ENCODE measurements at regions not wholly inside any gene's neighbourhood (a gene's known extent, or its start where the extent isn't known, plus 50 kb on each side); places are given as distances from the start of the nearest gene placed in this dataset.

DNA sequence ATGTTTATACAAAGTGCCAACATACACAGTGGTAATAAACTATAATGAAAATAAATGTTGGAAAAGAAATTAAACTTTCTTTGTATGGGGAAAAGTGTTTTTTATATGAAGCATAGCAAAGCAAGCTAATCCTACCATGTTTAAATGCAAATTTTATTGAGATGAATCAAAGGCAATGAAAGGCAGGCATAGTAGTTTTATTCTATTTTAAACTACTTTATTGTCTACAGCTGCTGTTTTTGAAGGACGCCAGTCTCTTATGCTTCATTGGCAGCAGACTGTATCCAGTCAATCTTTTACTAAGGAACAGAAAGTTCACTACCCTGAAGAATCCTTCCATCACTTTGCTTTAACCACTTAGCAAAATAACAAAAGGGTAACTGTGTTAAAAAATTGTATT, 761.0 kb downstream of the ROBO2 start:
- TF ChIP-seq POLR2AphosphoS5 (IDR thresholded peaks at IDR 0.05; ENCODE audit: insufficient read depth in 1 of 2, low read depth in 1 of 2) (no peak), CTCF (IDR thresholded peaks at IDR 0.05) (no peak), POLR2A (IDR thresholded peaks at IDR 0.05) (no peak)

Data from vagina (tissue), 2 donors.